Femur (tissue), 1 donor: ENCODE measurements at regions not wholly inside any gene's neighbourhood (a gene's known extent, or its start where the extent isn't known, plus 50 kb on each side); places are given as distances from the start of the nearest gene placed in this dataset.

ENCODE experiments used
- DNase-seq: peaks from one replicate; pipeline ENCODE4 v3.0.0-alpha.2; 2017

DNA sequence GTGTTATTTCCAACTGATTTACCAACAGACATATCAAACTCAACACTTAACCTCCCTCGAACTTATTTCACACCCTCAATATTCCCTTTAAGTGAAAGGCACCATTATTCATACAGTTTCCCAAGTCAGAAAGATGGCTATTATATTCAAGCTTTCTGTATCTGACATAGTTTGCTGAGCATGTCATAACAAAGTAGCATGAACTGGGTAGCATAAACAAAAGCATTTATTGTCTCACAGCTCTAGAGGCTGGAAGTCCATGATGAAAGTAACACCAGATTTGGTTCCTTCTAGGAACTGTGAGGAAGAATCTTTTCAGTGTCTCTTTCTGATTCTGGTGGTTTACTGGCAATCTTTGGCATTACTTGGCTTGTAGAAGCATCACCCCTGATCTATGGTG is 1388.6 kb downstream of the TECRL start:
- no peak for DNase-seq

DNA sequence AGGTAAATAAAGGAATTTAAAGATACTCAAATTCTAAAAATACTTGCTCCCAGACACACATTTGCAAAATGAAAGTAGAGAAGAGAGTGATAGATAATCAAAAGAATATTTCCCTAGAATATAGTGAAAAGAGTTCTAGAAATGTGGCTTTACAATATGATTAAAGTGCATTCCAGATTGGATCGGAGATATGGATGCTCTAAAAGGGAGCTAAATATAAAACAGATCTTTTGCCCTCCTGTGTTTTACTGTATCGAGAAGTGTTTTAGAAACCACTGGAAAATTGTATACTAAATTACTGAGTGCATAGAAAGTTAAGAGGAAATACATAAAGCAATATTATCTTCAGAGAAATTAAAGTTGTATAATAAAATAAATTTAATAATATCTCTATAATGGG is 1392.0 kb downstream of the TECRL start:
- no peak for DNase-seq

DNA sequence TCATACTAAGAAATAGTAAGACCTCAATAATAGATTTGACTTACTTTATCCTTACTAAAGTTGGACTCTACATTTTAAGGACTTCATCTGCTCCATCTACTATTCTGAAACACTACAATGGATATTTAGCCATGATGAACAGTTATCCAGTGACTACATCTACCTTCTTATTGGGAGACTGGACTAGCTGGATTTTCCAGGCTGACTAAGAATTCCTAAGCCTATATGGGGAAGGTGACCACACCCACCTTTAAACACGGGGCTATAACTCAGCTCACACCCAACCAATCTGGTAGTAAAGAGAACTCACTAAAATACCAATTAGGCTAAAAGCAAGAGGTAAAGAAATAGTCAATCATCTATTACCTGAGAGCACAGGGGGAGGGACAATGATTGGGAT is 1438.4 kb downstream of the TECRL start:
- no peak for DNase-seq

DNA sequence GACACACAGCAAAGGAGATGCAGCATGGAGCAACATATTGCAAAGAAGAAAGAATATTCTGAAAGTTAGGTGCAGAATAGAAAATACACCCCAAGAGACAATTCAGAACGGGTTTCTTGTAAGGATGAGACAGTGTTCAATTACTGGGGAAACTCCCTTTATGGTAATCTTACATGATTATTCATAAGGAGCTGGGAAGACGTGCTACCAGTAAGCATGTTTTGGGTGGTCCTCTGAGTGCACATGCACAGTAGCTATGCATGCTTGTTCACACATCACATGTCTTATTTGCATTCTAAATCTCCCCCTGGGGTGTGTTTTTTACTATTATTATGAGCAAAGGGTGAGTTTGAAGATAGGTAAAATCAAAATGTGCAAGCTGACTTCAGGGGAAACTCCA is 1448.8 kb downstream of the TECRL start:
- DNase-seq: no peak

DNA sequence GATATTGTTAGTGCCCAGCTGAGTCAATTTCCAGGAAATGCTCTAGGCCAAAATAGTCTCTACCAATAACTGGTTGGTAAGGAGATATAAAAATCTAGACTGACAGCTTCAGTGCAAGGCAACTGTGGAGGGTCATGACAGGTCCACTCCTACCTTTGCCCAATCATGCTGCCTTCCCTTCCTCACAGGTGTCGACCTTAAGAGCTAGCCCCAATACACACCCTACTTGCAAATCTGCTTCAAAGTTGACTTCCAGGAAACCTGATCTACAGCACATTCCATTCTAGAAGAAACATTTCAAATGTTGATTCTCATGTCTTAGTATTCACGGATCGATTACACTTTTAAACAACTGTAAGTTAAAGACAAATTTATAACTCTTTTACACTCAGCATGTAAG is 1455.5 kb downstream of the TECRL start:
- DNase-seq: no peak

DNA sequence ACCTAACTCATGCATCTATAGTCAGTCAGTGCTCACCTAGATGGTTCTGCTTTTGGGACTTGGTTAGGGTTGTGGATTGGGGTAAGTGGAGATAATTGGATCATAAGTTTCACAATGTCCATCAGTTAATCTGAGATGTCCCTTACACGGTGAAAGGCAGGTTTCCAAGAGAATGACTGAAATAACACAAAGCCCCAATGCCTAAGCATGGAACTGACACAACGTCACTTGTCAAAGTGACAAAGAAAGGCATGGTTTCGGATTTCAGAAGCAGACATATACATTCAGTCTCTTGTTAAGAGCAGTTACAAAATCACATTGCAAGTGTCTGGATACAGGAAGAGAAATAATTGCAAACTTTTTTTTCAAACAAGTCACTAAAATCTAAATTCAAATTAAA is 1456.9 kb downstream of the TECRL start:
- no peak for DNase-seq

DNA sequence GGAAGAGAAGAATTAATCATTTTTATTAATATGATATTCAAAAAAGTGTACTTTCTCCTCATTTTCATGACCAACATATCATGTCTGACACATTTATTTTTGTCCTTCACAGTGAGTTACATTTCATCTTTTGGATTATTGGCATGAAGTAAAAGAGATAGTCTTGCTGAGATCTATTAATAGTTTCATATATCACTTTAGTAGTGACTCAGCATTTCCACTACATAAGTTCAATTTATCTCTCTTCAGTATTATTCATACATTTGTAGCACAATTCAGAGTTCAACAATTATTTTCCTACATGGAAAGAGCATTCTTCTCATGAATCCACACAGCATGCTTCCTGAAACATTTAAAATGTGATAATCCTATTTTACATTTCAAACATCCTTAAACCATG is 1461.1 kb downstream of the TECRL start:
- DNase-seq: no peak

DNA sequence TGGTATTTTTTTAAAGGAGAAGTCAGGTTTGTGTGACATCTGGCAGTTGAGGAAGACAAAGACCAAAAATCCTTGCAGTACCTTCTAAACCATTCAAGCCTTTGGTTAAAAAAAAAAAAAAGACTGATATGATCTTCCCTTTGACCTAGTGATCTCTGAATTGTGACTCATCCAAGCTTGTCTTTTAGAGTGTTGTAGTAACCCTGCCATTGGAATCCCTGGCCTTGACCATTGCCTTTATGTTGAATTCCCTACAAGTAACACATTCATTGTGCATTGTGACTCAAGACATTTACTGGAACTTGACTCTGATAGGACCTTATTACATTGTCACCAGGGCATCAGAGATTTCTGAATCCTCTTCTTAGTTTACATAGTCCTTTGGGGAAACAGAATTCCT is 1469.0 kb downstream of the TECRL start:
- no peak for DNase-seq

DNA sequence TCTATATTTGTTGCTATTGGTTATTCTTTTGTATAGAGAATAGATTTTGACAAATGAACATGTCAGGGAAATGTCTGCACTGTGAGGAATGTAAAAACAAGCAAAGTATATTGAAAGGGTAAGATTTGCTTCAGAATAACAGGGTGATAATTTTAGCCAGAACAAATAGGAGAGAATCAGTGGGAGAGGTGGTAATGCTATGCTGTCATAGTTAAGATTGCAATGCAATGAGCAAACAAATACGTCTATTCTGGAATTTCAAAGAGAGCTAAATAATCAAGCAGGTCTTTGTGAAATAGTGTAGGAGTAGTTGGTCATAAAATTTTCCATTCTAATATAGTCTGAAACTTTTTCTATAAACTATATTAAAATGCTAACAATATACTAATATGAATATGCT is 1478.4 kb downstream of the TECRL start:
- DNase-seq: no peak

DNA sequence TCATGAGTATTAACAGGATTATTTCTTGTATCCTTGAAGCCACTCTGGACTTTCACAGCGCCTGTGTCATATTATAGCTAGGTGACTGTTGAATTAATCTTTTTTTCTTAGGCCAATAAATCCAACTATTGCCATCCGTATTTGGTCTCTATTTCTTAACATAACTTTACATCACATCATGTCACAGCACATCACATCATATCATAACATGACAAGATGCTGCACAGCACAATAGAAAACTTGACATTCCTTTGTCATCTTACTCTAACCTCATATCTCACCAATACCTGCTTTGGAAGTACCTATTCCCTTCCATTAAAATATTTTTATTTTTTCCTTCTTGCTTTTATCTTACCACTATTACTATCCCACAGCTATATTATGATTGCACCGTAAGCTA is 1480.8 kb downstream of the TECRL start:
- no peak for DNase-seq

DNA sequence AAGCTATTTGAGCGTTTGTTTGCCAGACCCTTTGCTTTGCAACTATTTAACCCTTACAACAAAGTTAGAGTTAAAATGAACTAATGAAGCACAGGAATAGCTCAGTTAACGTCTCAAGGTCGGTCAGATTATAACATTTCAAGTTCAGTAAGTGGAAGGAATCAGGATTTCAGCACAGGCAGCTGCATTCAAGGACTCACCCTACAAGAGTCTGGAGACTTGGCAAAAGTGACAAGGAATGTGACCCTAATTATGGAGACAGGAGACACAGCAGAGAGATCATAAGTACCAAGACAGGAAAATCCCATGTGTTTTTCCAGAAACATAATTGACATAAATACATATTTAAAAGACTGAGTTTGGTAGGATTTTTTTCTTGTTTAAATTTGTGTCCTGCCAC is 1481.7 kb downstream of the TECRL start:
- DNase-seq: no peak

DNA sequence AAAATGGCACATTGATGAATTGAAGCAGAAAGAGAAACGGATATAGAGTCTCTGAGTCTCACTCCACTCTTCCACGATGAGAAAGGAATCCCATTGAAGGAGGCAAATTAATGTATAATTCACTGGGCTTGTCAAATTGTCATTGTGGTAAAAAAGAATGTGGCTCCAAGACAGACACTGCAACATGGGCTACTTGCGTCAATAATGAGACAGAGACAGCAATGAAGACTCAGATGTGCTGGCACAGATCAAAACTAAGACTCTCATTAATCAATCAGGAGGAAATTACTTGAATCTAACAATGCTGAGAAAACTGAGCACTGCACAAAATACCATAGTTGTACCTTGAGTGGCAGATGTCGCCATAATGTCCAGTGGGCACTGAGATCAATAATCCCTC is 1485.5 kb downstream of the TECRL start:
- DNase-seq: no peak

DNA sequence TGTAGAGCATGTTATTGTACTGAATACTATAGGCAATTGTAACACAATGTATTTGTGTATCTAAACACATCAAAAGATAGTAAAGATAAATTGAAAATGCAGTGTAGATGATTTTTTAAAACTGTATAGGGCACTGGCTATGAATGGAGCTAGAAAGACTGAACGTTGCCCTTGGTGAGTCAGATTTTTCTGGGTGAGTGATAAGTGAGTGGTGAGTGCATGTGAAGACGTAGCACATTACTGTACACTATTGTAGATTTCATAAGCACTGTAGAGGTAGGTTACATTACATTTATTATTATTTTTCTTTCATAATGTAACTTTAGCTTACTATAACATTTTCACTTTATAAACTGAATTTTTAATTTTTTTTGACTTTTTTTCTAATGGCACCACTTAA is 1491.6 kb downstream of the TECRL start:
- DNase-seq: no peak

DNA sequence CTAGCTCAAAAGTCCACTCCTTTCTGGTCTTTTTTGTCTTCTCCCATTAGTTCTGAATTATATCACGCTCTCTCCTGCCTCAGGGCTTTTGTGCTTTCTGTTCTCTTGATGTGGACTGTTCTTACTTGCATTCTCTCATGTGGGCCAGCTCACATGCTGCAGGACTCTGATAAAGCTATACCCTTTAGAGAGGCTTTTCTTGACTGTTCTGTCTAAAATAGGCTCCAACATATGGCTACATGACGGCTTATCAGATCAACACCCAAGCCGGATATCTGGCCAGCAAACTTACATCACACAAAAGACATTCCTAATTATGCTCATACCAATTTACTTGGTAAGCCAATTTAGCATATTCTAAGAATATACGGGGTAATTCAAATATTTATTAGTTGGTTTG is 1494.5 kb downstream of the TECRL start:
- no peak for DNase-seq

DNA sequence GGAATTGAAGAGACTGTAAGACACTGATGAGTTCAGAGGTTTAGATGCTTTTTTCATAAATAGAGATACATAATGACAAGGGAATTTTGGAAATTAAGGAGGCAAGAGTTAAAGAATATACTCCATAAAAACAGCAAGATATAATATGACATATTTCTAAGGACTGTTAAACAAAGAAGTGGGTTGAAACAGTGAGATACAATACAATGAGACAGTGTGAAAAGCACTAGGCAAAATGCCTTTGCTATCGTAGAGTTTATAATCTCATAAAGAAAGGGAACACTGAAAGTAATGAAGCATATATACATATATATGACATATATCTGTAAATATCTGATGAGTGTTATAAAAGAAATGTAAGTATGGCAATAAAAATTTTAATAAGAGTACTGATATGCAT is 1496.2 kb downstream of the TECRL start:
- DNase-seq: no peak

DNA sequence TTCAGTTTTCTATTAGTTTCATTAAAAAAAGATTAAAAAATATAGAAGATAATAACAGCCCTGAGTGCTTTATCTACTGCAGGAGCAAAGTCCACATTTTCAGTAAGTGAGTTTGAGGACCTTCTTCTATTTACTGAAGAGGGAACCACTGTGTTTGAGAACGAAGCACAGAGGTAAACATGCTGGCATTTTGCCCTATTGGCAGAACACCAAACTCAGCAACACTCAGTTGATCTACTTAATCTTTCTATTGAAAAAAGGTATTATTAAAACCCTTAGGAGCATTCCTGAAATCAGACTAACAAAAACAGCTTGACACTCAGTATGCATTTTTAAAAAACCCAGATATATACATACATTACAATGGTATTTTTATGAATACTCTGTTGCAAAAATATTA is 1496.7 kb downstream of the TECRL start:
- no peak for DNase-seq

DNA sequence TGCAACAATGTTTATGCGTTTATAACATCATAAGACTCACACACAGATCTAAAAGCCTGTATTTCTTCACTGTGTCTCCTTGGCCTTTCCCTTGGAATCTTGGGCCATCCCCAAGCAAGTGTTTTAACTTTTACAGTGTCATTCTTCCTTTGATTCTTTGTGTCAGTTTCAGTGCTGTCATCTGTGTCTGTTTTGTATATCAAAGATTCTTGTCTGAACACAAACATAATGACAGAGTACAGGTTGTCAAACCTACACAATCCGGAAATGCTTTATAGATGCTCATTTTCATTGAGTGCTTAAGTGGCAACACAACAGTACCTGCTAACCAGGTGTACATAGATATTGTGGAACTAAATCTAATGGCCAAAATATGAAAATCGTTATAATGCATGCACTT is 1500.0 kb downstream of the TECRL start:
- no peak for DNase-seq

DNA sequence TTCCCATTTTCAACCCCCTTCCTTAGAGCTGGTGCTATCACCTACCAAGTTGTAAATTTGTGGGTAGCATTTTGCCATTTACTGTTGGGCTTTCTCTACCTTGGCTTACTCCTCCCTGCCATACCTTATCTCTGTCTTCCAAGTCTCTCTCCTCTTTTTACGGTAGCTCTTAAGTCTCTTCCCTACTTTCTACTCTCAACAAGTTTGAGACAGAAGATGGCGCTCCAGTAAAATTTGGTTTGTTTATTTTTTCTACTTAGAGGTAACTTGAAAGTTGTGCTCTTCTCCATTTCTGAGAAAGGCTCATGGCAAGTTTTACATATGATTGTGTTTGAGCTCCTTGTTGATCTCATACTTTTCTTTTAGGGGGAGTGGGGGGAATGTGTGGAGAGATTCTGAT is 1508.1 kb downstream of the TECRL start:
- no peak for DNase-seq

DNA sequence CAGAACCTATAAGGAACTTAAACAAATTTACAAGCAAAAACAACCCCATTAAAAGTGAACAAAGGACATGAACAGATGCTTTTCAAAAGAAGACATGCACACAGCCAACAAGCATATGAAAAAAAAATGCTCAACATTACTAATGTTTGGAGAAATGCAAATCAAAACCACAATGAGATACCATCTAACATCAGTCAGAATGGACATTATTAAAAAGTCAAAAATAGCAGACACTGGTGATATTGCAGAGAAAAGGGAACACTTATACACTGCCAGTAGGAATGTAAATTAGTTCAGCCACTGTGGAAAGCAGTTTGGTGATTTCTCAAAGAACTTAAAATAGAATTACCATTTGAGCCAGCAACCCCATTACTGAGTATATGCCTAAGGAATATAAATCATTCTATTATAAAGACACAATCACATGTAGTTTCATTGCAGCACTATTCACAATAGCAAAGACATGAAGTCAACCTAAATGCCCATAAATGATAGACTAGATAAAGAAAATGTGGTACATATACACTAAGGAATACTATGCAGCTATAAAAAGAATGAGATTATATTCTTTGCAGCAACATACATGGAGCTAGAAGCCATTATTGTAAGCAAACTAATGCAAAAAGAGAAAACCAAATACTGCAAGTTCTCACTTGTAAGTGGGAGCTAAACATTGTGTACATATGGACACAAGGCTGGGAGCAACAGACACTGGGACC is 1509.4 kb downstream of the TECRL start:
- DNase-seq: no peak

DNA sequence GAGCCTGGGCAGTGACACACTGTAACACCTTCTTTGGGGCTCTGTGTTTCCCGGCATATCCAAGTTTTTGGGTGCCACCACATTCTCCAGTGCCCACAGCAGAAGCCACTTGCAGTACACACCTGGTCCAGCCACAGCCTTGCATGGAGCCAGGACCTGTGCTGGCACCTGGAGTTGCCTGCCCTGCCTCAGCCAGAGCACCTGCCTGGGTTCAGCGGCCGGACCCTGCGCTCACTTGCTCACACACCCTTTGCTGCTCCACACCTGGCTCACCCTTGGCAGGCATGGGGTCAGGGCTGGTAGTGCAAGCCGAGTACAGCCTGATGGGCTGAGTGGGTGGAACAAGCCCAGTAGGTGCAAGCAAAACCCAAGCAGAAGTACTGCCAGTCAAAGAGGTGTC is 1511.1 kb downstream of the TECRL start:
- no peak for DNase-seq

DNA sequence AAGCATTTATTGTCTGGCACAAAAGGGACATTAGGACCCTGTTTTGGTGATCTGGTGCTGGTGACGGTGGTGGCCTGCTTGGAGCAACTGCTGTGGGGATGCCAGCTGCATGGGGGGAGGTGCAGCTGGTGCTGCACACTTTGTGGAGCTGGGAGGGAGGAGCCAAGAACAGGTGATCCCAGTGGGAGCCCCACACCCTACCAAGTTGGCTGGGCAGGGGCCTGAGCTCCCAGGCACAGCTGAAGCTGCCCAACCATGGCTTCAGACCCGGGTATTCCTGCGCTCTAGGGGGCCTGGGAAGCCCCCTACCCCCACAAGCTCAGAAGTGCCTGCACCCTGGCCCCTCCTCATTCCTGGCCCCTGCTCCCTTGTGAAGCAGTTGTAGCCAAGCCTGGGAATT is 1512.5 kb downstream of the TECRL start:
- DNase-seq: no peak

DNA sequence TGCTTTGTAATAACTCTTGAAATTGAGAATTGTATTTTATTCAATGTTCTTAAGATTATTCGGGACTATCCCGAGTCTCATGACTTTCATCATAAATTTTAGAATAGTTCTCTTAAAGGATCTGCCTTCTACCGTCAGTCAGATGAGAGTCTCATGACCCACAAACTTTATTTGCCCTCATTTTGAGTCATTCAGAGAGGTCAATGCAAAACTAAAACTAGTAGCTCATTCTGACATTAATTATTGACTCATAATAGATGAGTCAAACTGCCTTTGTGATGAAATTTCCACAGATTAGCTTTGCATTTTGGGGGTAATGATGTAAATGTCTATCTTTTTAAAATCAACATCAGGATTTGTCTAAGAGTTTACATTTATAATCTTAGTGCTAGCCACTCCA is 1527.3 kb downstream of the TECRL start:
- no peak for DNase-seq

DNA sequence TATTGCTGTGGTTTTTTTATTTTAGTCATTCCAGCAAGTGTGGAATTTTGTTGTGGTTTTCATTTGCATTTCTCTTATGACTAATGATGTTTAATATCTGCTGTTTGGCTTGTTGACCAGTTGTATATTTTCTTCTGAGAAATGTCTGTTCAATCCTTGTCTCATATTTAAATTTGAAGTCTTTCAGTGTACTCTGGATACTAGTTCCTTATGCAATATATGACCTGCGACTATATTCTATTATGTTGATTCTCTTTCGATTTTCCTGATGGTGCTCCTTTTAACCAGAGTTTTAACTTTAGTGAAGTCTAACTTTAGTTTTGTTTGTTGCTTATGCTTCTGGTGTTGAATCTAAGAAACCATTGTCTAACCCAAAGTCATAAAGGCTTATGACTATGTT is 1528.0 kb downstream of the TECRL start:
- no peak for DNase-seq

DNA sequence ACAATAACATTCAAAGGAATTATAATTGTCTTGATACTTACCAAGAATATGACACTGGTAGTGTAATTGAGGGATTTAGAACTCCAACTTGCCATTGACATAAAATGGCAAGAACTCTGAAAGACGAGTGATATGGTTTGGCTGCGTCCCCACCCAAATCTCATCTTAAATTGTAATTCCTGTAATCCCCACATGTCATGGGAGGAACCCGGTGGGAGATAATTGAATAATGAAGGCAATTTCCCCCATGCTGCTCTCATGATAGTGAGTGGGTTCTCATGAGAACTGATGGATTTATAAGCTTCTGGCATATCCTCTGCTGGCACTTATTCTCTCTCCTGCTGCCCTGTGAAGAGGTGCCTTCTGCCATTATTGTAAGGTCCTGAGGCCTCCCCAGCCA is 1536.4 kb downstream of the TECRL start:
- no peak for DNase-seq

DNA sequence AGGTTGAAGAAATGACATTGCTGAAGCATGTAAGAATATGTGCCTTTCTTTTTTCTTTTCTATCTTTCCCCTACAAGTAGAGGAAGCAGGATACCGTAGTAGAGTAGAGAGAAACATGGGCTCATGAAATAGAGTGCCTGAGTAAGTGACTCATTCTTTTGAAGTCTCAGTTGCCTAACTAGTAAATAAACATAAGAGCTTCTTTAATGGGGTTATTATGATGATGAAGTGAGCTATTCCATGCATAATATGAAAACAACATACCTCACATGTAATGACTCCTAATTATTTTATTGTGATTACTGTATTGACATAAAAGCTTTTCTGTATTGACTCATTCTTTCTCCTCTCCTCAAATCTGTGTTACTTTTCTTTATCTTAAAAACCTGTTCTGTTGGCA is 1538.2 kb downstream of the TECRL start:
- no peak for DNase-seq

DNA sequence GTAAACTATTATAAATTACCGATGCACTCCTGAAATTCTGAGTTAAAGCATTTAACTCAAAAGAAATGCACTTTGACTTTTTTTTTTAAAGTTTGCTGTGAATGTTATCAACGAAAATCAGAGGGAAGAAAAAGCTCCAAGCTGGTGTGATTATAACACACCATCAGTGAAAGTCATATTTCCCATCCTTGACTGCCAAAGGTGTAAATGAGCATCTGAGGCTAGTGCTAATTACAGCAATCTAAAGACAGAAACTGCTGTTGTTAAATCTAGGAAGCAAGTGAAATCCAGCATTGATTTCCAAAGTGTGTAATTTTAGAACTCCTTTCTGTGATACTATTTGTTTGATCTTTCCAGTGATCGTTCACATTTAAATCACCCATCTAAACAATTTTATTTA is 1538.8 kb downstream of the TECRL start:
- DNase-seq: no peak
